ENCODE measurements at regions not wholly inside any gene's neighbourhood (a gene's known extent, or its start where the extent isn't known, plus 50 kb on each side); places are given as distances from the start of the nearest gene placed in this dataset.
"Not testable (repeated sequence)": the region's sequence is repeated elsewhere in the genome, so short reads cannot be mapped to it uniquely, and the experiment has no call there.

GRCh38 chr1:196004388-196004787 lies 603.9 kb downstream of the KCNT2 start:
- TF ChIP-seq CTCF, POLR2A (IDR thresholded peaks at IDR 0.05): not testable (repeated sequence)

Measured in thyroid gland (tissue), 4 donors.